ENCODE measurements at regions not wholly inside any gene's neighbourhood (a gene's known extent, or its start where the extent isn't known, plus 50 kb on each side); places are given as distances from the start of the nearest gene placed in this dataset.

GRCh38 chr3:144129536-144130214 lies 158.1 kb downstream of the DIPK2A start:
- no peaks in the 10 kb centered on the region for H3K27me3 Mint-ChIP-seq
- no peak for DNase-seq (ENCODE audit: extremely low spot score, unreplicated experiment)
- H3K4me3 Mint-ChIP-seq: no peak overlapping the region
- H3K27ac Mint-ChIP-seq: no peak overlapping the region
- no peaks in the 10 kb centered on the region for H3K36me3 Mint-ChIP-seq
- no peak for TF ChIP-seq CTCF (conservative IDR thresholded peaks at IDR 0.05)
- H3K9me3 Mint-ChIP-seq: peaks cover 5% of the 10 kb centered on the region
- H3K4me1 Mint-ChIP-seq (ENCODE audit: unreplicated experiment): peaks cover 16% of the 10 kb centered on the region

DNA sequence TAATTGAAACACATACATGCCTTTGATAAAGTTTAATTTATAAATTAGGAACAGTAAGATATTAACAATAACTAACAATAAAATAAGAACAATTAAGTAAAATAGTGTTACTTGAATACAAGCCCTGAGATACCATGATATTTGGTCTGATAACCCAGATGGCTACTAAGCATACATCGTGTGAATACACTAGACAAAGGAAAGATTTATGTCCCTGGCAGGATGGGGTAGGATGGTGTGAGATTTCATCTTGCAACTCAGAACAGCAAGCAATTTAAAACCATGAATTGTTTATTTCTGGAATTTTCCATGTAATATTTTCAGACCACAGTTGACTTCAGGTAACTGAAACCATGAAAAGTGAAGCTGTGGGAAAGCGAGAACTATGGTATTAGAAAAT lies 169.5 kb downstream of the DIPK2A start:
- no peak for DNase-seq (ENCODE audit: extremely low spot score, unreplicated experiment)
- no peak for TF ChIP-seq CTCF (conservative IDR thresholded peaks at IDR 0.05)
- Mint-ChIP-seq H3K36me3 (no peaks in the 10 kb centered on the region), H3K4me1 (ENCODE audit: unreplicated experiment) (peaks cover 11% of the 10 kb centered on the region), H3K27me3 (no peaks in the 10 kb centered on the region), H3K27ac (no peak overlapping the region), H3K4me3 (no peak overlapping the region), H3K9me3 (peaks cover 6% of the 10 kb centered on the region)

DNA sequence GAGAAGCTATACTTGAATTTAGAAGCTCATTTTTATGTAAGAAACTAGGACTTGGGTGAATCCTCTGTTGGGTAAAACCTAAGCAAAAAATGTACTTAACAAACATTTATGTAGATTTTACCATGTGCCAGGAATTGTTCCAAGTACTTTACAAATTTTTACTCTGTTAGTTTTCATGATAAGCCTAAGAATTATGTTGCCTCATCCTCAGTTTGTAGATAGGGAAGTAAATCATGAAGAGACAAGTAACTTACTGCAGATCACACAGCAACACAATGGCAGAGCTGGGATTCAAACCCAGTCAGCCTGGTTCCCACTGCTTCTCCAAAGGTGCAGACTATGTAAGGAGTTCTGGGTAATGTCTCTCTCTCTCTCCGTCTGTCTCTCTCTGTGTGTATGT lies 169.9 kb downstream of the DIPK2A start:
- DNase-seq (ENCODE audit: extremely low spot score, unreplicated experiment): no peak
- Mint-ChIP-seq H3K27me3 (no peaks in the 10 kb centered on the region), H3K36me3 (no peaks in the 10 kb centered on the region), H3K4me1 (ENCODE audit: unreplicated experiment) (peaks cover 11% of the 10 kb centered on the region), H3K9me3 (peaks cover 6% of the 10 kb centered on the region), H3K4me3 (no peak overlapping the region), H3K27ac (peak overlapping the region; percentile 6)
- TF ChIP-seq CTCF (conservative IDR thresholded peaks at IDR 0.05): no peak

DNA sequence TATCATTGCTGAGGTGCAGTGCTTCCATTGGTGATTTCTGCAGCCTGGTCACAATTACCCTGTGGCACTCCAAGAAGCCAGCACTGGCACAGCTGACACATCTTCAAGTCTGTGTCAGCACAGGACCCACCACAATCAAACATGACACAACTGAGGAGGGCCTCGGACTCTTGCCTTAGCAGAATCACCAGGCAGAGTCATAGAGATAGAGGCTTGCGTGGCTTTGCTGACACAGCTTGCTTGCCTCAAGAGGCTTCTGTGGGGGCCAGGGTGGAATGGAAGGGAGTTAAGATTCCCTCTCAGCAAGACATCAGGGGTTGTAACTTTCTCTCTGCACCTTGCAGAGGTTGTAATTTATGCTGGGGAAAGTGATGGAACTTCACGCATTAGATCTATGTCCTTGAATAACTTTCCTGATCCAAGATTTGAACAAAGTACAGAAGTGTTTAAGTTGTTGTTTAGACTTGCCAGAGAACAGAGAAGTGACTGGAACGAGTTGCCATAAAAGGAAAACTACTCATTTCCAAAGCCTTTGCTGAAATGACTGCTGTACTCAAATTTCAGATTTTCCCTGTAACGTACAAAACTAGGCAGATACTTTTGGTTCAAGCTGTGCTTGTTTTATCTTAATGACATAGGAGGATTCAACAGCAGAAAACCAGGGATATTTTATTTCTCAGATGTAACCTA lies 170.7 kb downstream of the DIPK2A start:
- Mint-ChIP-seq H3K27me3 (no peaks in the 10 kb centered on the region), H3K36me3 (no peaks in the 10 kb centered on the region), H3K4me3 (peak overlapping the region; percentile 12), H3K4me1 (ENCODE audit: unreplicated experiment) (peaks cover 11% of the 10 kb centered on the region), H3K27ac (peak overlapping the region; percentile 6), H3K9me3 (peaks cover 6% of the 10 kb centered on the region)
- DNase-seq (ENCODE audit: extremely low spot score, unreplicated experiment): no peak
- no peak for TF ChIP-seq CTCF (conservative IDR thresholded peaks at IDR 0.05)

DNA sequence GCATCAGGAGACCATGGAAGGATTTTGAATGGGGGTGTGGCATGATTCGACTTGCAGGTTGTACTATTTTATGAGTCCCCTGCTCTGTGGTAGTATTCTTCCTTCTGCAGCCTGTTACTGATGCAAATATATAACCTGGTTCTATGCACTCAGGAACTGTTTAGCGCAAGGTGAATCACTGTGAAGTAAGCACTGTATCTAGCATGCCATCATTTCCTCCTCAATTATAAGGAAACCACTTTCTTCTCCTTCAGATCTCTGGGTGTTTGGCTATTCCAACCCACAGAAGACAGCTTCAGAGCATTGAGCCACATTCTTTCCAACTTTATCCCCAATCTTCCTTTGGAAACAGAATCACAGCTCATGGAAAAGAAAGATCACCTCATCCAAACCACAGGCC lies 176.7 kb downstream of the DIPK2A start:
- H3K27me3 Mint-ChIP-seq: no peaks in the 10 kb centered on the region
- no peak for TF ChIP-seq CTCF (conservative IDR thresholded peaks at IDR 0.05)
- no peaks in the 10 kb centered on the region for H3K36me3 Mint-ChIP-seq
- DNase-seq (ENCODE audit: extremely low spot score, unreplicated experiment): no peak
- no peaks in the 10 kb centered on the region for H3K9me3 Mint-ChIP-seq
- H3K27ac Mint-ChIP-seq: no peak overlapping the region
- no peak overlapping the region for H3K4me3 Mint-ChIP-seq
- no peaks in the 10 kb centered on the region for H3K4me1 Mint-ChIP-seq (ENCODE audit: unreplicated experiment)
